Body of pancreas (tissue), 4 donors: ENCODE measurements at regions not wholly inside any gene's neighbourhood (a gene's known extent, or its start where the extent isn't known, plus 50 kb on each side); places are given as distances from the start of the nearest gene placed in this dataset.

Experiments
- ATAC-seq: fragments of 150-250 bp; one replicate; pipeline ENCODE4 v1.9.1; 2016
- DNase-seq, 4 donors: peaks; one replicate each; pipeline ENCODE4 v3.0.0-alpha.2; 2019
- H3K27ac ChIP-seq, 4 donors: fragments of 200-600 bp; sonication (generic); 1 replicate in 3 of 4; 2 replicates in 1 of 4; pipeline versions ENCODE4 v1.5.1 to v1.6.1; 2016 to 2019; ENCODE audit warnings: mild to moderate bottlenecking in 1 of 4, mixed read lengths in 1 of 4, moderate library complexity in 1 of 4
- H3K27me3 ChIP-seq, 2 donors: fragments of 200-600 bp; sonication (generic); one replicate each; pipeline ENCODE4 v1.6.0; 2016; ENCODE audit warnings: mild to moderate bottlenecking in 1 of 2
- H3K36me3 ChIP-seq, 2 donors: fragments of 200-600 bp; sonication (generic); replicated peaks in 1 of 2; 2 replicates each; pipeline ENCODE4 v1.5.1; 2016; ENCODE audit warnings: low read depth in 2 of 2; ENCODE audit not compliant: insufficient read depth in 1 of 2
- H3K4me1 ChIP-seq: fragments of 200-600 bp; sonication (generic); one replicate; pipeline ENCODE4 v1.6.0; 2016
- H3K4me3 ChIP-seq, 2 donors: fragments of 200-600 bp; sonication (generic); 1 replicate in 1 of 2; 2 replicates in 1 of 2; pipeline ENCODE4 v1.5.1; 2016 to 2019
- H3K9me3 ChIP-seq, 3 donors: fragments of 200-600 bp; sonication (generic); 1 replicate in 2 of 3; 2 replicates in 1 of 3; pipeline ENCODE4 v1.5.1; 2016
- POLR2A ChIP-seq, 3 donors: fragments of 450-650 bp; IDR thresholded peaks; one replicate each; pipeline ENCODE4 v1.6.1; 2016; ENCODE audit warnings: antibody characterized with exemption in 3 of 3, mild to moderate bottlenecking in 2 of 3
- WGBS, 2 donors: methylation state at CpG; one replicate each; pipeline ENCODE4 v1.1.5; 2017; 5-methylcytosine and 5-hydroxymethylcytosine counted together
- intact Hi-C: fragments of 100-400 bp; cut with DNase I; formaldehyde crosslinking; loops from one replicate; pipeline ENCODE4 v1.15.1; 2023
- TF ChIP-seq, protein P1 (sequence below), 7 experiments: fragments of 450-650 bp in 4 of 7; fragments of 200-600 bp in 3 of 7; sonication (generic) in 3 of 7; IDR thresholded peaks; one replicate each; pipeline ENCODE4 v1.5.1; 2016 to 2019; ENCODE audit warnings: antibody characterized with exemption in 7 of 7

DNA sequence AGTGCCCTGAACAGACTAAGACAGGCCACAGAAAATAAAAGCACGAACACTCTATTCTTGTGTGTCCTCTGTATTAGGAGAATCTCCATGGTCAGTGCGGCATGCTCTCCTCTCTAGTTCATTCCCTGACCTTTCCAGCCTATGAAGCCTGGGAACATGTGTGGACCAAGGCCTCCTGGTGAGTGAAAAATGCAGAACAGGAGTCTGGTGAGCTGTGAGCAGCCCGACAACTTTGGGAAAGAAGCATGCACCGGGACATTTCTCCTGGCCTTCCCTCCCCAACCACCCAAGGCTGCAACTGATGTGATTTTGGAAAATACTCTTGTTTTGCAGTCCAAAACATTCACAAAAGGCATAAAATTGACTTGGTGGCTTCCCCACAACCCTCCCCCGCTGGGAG is 878.3 kb upstream of the ID2 start:
- intact Hi-C loops: no loop called here
- H3K4me3 ChIP-seq: no peak overlapping the region
- H3K36me3 ChIP-seq: no peaks in the 10 kb centered on the region
- H3K27ac ChIP-seq: no peak overlapping the region
- DNase-seq (no peak), ATAC-seq (no peak)
- H3K9me3 ChIP-seq: peaks cover 0 to 8% (median 0%) of the 10 kb centered on the region in 3 donors
- H3K27me3 ChIP-seq: no peaks in the 10 kb centered on the region
- TF ChIP-seq POLR2A (IDR thresholded peaks at IDR 0.05): no peak
- no peaks in the 10 kb centered on the region for H3K4me1 ChIP-seq
- WGBS, 2 donors: 89 to 97% methylated on average over 5 of the region's 5 CpGs

DNA sequence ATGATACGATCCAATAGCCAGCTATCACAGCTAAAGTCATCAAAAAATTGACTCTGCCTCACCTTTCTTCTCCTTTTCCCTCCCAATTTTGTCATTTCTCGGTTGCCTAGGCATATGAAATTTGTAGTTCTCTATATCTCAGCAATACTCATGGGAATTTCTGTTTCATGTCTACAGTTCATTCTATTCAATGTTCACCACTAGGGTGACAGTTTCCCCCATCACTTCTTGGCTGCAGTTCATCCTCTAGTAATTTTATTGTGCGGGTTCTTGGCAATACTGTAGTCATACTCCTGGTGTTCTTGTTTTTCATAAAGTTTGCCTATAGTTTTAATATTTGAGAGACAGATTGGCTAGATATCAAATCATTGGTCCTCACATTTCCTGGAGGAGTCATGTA is 872.2 kb upstream of the ID2 start:
- no peak for TF ChIP-seq POLR2A (IDR thresholded peaks at IDR 0.05)
- TF ChIP-seq, protein P1, sequence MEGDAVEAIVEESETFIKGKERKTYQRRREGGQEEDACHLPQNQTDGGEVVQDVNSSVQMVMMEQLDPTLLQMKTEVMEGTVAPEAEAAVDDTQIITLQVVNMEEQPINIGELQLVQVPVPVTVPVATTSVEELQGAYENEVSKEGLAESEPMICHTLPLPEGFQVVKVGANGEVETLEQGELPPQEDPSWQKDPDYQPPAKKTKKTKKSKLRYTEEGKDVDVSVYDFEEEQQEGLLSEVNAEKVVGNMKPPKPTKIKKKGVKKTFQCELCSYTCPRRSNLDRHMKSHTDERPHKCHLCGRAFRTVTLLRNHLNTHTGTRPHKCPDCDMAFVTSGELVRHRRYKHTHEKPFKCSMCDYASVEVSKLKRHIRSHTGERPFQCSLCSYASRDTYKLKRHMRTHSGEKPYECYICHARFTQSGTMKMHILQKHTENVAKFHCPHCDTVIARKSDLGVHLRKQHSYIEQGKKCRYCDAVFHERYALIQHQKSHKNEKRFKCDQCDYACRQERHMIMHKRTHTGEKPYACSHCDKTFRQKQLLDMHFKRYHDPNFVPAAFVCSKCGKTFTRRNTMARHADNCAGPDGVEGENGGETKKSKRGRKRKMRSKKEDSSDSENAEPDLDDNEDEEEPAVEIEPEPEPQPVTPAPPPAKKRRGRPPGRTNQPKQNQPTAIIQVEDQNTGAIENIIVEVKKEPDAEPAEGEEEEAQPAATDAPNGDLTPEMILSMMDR (IDR thresholded peaks at IDR 0.05): no peak
- Histone ChIP-seq H3K9me3 (no peaks in the 10 kb centered on the region), H3K27ac (no peak overlapping the region), H3K27me3 (no peaks in the 10 kb centered on the region), H3K4me3 (no peak overlapping the region), H3K36me3 (no peaks in the 10 kb centered on the region), H3K4me1 (no peaks in the 10 kb centered on the region)
- ATAC-seq: no peak
- WGBS, 2 donors: 81 to 84% methylated on average over 3 of the region's 3 CpGs
- intact Hi-C loops: no loop called here
- no peak for DNase-seq

DNA sequence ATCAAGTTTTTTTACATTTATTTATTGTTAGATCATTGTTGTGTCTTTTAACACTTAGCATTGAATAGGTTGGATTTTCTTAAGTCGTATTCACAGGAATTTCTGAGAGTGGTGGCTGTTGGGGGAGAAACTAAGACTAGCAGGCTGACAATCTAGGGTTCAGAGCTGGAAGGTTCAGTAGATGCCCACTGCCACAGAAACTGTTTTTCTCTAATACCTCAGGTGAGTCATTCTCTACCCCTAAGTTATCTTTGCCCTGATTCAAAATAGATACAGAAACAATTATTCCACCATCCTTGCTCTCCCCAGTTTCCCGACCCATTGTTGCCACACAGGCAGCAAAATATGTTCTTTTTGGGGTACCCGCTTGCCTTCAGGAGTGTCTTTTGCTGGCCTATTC is 870.8 kb upstream of the ID2 start:
- DNase-seq: no peak
- Histone ChIP-seq H3K36me3 (no peaks in the 10 kb centered on the region), H3K4me3 (no peak overlapping the region), H3K27me3 (no peaks in the 10 kb centered on the region), H3K4me1 (no peaks in the 10 kb centered on the region), H3K27ac (no peak overlapping the region), H3K9me3 (no peaks in the 10 kb centered on the region)
- 93 to 95% methylated on average over 3 of the region's 3 CpGs for WGBS, 2 donors
- no peak for ATAC-seq
- intact Hi-C loops: no loop called here
- TF ChIP-seq, protein P1 (IDR thresholded peaks at IDR 0.05): no peak
- no peak for TF ChIP-seq POLR2A (IDR thresholded peaks at IDR 0.05)

DNA sequence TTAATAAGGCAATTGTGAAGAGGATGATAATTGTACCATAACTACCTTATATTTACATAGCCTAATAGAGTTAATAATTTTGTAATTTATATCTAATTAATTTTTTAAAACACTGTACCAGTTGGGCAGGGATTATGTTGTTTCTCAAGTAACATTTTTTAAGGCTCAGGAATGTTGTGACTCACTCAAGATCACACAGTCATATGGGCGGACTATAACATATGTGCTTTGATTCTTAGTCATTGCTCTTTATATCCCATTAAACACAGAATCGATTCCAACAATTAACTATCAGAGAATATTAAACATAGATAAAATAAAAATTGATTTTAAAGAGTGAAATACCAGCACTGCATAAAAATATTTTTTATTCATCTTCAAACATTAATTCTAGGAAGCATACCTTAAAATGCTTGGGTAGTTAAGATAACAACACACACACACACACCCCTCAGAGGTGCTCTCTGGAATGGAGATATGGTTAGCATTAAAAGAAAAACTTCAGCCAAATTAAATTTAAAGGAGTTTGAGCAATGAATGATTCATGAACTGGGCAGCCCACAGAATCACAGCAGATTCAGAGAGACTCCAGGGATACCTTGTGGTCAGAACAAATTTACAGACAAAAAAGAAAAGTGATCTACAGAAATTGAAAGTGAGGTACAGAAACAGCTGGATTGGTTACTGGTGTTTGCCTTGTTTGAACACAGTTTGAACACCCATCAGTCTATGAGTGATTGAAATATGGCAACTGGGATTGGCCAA is 869.4 kb upstream of the ID2 start:
- Histone ChIP-seq H3K27me3 (no peaks in the 10 kb centered on the region), H3K36me3 (no peaks in the 10 kb centered on the region), H3K4me3 (no peak overlapping the region), H3K9me3 (no peaks in the 10 kb centered on the region), H3K27ac (no peak overlapping the region), H3K4me1 (no peaks in the 10 kb centered on the region)
- intact Hi-C loops: no loop called here
- DNase-seq (no peak), ATAC-seq (no peak)
- 88 to 89% methylated on average over 2 of the region's 2 CpGs for WGBS, 2 donors
- TF ChIP-seq, protein P1 (IDR thresholded peaks at IDR 0.05): no peak
- TF ChIP-seq POLR2A (IDR thresholded peaks at IDR 0.05): no peak

DNA sequence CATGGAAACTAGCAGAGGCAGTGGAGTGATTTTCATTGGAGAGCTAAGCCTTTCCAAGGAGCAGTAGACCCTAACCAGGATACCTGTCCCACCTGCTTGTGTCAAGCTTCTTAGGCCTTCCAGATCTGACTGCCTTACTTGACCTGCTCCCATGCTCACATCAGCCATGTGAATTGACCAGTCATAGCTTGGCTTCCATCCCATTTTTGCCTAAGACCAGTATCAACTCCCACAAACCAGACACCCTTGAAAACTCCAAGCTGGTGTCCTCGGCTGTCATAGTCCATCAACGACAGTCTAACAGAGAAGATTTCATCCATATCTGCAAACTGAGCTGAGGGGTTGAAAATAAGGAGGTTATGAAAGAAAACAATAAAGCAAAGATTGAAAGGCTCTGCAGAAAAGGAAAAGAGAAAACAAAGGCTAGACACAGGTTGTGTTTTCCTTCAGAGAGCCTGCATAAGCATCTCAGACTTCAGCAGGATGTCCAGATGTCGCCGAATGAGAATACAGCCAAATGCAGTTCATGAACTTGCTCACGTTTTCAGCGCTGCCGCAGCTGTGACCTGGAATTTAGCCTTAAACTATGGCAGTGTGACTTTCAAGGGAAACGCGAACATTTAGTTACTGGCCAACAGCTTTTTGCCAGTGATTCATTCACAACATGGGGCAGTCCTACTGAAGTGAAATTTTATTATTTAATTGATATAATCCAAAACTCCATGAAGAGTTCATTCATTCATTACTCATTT is 868.1 kb upstream of the ID2 start:
- intact Hi-C loops: no loop called here
- no peak for ATAC-seq
- no peak overlapping the region for H3K27ac ChIP-seq

More for the DNA sequence above, 868.1 kb upstream of the ID2 start:
- DNase-seq: no peak
- Histone ChIP-seq H3K36me3 (no peaks in the 10 kb centered on the region), H3K9me3 (no peaks in the 10 kb centered on the region), H3K4me1 (no peaks in the 10 kb centered on the region), H3K27me3 (no peaks in the 10 kb centered on the region), H3K4me3 (no peak overlapping the region)
- TF ChIP-seq, protein P1 (IDR thresholded peaks at IDR 0.05): no peak
- TF ChIP-seq POLR2A (IDR thresholded peaks at IDR 0.05): no peak
- 89 to 91% methylated on average over 9 of the region's 9 CpGs for WGBS, 2 donors
